NCI-H2196 treated with DMSO at 0.1 percent for 48 hours (cell line): ENCODE measurements at regions not wholly inside any gene's neighbourhood (a gene's known extent, or its start where the extent isn't known, plus 50 kb on each side); places are given as distances from the start of the nearest gene placed in this dataset.

ENCODE experiments used
- DNase-seq: peaks from one replicate; lab custom pipeline; 2025; ENCODE audit not compliant: unreplicated experiment; lab: John Stamatoyannopoulos, UW

GRCh38 chr9:126218359-126219125, 108.1 kb upstream of the MVB12B start:
- DNase-seq = no peak

- DNase-seq = no peak
Observed at GRCh38 chr9:126219166-126219565, 107.5 kb upstream of the MVB12B start.

- DNase-seq = no peak
Observed at GRCh38 chr9:126219648-126220063, 107.0 kb upstream of the MVB12B start.

DNA sequence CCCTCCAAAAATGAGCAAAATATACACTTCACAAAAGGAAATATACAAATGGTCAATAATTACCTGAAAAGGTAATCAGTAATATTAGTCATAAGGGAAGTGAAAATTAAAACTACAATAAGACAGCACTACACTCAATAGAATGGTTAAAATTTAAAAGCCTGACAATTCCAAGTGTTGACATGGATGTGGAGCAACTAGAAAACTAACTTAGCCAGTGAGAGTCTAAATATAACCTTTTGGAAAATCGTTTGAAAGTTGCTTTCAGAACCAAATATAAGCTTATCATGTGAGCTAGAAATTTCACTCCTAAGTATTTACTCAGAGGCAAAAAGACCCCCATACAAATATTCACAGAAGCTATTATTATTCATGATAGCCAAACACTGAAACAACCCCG, 105.1 kb upstream of the MVB12B start:
- no peak for DNase-seq

DNA sequence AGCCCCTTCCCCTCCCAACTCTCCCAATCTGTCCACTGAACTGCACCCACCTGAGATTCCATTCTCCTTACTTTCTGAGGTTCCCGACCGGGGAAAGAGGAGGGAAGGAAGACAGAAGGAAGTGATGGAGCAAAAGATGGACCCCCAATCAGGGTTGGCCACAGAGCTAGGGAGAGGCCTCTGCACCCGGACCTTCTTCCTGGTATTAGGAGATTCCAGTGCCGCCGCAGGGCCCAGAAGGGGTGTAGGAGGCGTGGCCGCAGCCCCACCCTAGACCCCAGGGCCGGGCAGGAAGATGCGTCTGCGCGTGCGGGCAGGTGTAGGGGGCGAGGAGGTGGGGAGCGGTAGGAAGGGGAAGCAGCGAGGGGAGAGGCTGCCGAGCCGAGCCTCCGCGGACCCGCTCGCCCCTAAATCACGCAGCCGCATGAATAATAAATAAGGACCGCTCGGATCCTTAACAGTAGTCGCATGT, 104.2 kb upstream of the MVB12B start:
- no peak for DNase-seq

GRCh38 chr9:126222835-126223431, 103.7 kb upstream of the MVB12B start:
- DNase-seq = no peak

DNA sequence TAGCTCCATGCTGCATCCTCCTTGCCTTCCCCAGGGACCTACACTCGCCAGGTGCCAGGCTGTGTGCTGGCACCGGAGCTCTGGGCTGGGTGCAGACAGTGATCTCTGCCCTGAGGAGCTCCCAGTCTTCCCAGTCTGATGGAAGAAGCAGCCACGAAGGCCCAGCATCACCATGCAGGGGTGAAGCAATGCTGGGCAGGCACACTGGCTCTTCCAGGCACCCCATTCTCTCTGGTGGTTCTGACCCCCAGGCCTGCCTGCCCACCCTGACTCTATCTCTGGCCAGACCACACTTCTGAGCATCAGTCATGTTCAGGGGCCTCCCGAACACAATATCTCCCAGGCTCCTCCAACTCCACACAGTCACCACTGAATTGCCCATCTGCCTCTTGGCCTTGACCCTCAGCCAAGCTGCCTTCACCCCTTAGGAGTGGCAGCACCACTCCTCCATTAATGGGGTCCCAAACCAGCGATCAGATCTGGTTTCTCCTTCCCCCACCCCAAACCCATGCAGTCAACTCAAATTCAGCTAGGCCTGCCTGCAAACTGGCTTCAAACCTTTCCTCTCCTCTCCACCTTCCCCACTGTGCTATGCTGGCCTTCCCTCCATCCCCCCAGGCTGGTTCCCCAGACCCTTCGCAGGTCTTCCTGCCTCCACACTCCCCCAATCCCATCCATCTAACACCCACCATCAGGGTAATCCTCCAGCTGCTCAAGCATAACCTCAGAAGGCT, 102.7 kb upstream of the MVB12B start:
- no peak for DNase-seq

DNA sequence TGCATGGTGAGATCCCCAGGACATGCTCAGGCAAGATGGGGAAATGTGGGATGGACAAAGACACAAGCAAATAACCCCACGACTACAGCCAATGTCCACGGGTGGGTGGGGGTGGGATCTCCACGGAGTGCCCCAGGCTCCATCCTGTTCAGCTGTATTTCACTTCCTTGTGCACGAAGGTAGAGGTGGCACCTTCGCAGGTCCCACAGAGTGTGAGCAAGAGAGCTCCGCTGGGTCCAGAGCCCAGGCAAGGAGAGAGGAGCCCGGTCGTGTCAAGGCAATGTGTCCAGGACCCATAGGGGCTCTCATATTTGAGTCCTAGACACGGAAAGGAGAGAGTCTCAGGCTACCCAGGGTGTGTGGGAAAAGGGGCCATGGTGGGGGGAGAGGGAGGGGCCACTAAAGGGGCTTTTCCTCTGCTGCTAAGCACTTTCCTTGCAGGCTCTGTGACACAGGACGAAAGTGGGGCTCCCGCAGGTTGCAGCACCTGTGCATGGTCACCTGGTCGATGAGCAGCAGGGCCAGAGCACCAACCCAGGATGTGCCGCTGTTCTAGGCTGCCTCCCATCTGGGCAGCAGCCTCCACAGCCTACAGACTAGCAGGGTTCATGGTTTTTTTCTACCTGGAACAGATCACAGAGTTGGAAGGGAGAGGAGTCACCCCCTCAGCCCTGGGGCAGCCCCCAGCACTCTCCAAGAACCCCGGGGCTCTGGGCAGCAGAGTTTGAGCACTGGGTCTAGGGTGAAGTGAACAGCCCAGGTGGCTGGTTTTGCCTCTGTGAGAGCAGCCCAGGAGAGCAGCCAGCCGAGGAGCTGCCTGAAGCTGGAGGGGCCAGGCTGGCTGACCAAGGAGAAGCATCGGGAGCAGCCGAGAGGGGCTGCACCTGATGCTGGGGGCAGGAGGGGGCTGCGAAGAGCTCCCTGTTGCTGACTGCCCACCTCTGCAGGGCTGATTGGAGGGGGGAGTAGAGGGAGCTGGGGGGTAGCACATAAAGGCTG, 100.7 kb upstream of the MVB12B start:
- no peak for DNase-seq

GRCh38 chr9:126226991-126227936, 99.4 kb upstream of the MVB12B start:
- DNase-seq = no peak

DNA sequence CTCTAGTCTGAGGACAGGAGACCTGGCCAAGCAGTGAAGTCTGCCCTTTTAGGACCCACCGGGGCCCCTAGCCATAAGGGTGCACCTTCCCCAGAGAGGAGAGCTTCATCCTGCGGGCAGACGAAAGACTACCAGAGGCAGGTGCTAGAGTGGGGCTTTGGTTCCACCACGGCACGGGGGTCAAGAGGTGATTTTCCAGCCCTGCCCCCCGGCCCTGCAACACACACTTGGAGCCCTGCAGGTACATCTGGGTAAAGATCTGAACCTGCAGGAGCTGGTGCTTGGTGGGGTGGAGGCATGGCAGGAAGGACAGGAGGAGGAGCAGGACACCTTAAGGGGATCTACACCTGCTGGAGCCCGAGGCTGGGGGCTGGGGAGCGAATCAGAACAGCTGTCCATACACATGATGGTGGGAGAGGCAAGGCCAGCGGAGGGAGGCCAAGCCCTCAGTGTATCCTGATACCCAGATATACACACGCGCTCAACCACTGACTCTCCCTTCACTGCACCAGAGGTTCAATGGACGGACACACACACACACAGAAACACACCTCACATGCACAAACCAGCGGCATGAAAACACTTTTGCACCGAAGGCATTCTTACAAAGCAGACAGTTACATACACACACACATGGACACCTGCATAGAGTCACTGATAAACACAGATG, 98.4 kb upstream of the MVB12B start:
- no peak for DNase-seq

DNA sequence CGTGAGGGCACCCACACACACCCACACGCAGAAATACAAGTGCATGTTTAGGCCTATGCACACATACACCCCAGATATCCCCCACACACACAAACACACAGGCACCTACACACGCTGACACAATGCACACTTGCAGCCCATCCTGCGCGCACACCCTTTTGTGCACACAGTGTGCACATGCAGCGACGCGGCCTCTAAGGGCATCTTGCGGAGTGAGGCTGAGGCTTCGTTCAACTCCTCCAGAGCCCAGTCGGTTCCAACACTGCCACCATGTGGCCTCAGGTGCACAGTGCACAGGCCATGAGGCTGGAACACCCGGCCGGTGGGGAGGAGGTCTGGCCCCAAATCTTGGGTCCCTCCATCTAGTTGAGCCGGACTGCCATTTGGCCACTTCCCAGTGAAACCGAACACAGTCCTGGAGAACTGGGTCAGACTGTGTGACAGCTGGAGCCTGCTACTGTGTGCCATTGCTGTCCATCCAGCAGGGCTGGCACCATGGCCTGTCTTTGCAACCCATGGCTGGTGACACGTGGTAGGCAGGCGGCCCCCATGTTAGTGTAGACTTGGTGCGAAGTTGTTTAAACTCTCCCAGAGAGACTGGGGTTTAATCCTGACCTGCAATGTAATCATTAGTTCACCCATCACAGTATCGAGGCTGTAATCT, 97.7 kb upstream of the MVB12B start:
- peak; percentile 46 for DNase-seq

GRCh38 chr9:126229501-126229900, 97.1 kb upstream of the MVB12B start:
- DNase-seq = no peak

- no peak for DNase-seq
Observed at GRCh38 chr9:126230692-126231091, 95.9 kb upstream of the MVB12B start.

DNA sequence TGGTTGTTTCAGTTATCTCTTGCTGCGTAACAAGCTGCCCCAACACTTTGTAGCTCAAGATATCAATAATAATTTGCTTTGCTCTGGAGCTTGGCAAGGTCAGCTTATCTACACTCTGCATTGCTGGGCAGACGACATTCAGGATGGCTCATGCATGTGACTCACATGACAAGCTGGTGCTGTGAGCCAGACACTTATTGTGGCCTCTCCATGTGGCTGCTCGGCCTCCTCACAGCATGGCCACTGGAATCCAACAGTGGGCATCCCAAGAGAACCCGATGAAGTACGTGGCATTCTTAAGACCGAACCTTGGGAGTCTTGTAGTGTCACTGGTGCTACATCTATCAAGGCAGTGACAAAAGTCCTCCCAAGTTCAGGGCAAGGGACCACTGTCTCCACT, 94.2 kb upstream of the MVB12B start:
- no peak for DNase-seq

DNA sequence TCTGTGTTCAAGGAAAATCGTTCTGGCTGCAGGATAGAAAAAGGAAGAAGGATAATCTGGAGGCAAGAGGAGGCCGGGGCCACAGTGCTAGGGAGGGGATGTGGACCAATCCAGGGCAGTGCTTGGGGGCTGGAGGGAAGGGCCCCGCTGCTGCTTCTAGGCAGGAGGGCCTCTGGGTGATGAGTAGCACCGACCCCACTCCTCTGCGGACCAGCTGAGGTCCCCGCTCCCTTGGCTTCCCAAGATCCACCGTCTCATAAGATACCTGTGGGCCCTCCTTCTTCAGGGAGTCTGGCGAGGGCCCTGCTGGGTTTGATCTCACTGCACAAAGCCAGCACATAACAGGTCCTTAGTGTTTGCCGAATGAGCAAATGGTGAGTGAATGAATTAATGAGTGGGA, 93.5 kb upstream of the MVB12B start:
- DNase-seq = no peak

DNA sequence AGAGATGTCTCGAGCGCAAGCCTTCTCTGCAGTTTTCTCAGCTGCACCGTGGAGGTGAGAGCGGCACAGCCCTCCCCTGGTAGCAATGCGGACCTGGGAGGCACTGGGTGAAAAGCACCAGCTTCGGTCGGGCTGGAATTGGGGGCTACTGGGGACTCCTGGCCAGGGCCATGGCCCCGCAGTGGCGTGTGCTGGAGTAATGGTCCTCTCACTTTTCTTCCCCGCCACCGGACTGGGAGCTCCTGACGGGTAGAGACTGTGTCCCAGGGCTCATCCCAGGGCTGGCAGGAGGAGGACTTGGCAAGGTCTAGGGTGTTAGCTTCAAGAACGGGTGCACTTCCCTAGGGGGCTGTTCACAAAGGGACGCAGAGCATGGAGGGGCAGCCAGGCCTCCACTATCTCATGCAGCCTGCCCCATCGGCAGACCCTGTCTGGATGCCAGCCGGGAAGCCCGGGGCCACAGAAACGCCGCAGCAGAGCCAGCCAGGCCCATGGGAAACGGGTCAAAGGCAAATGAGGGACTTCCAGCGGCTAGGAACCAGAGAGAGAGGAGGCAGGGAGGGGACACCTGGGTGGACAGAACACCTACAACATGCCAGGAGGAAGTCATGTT, 92.6 kb upstream of the MVB12B start:
- DNase-seq = no peak

DNA sequence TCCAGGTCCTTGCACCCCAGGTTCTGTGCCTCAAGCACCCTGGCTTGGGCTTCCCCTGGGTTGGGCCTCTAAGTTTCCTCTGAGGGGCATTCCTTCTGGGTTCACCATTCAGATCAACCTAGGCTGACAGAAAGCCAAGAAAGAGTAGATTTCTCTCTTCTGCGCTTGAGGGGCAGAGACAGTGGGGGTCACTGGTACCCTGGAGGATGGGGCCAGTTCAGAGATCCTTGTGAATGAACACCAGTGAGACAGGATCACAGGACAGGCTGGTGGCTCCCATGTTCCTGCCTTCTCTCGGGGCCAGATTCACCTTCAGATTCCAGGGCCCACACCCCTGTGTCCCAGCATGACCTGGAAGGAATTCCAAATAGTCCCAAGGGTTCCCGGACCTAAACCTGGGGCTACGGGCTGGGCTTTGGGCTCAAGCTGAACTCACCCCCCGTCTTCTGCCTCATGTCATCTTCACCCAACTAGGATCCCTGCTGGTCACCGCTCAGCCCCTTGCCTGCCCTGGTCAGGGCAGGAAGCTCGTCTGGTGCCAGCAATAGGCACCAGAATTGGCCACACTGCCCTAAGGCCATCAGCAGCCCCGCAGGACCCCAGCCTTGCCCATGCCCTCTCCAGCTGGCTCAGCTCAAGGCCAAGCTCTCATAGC, 91.8 kb upstream of the MVB12B start:
- no peak for DNase-seq
